Esophagus muscularis mucosa (tissue), 3 donors: ENCODE measurements at regions not wholly inside any gene's neighbourhood (a gene's known extent, or its start where the extent isn't known, plus 50 kb on each side); places are given as distances from the start of the nearest gene placed in this dataset.

Source experiments
- POLR2A ChIP-seq: fragments of 450-650 bp; IDR thresholded peaks from one replicate; pipeline ENCODE4 v1.6.1; 2017; ENCODE audit warnings: antibody characterized with exemption, moderate library complexity, mild to moderate bottlenecking, low read depth
- POLR2AphosphoS5 ChIP-seq, 2 donors: sonication (generic); formaldehyde crosslinking; IDR thresholded peaks; one replicate each; pipeline ENCODE4 v1.6.1; 2017; ENCODE audit warnings: antibody characterized with exemption in 2 of 2
- TF ChIP-seq, protein P1 (sequence below), 3 experiments: fragments of 200-600 bp in 2 of 3; fragments of 450-650 bp in 1 of 3; sonication (generic) in 2 of 3; IDR thresholded peaks; one replicate each; pipeline ENCODE4 v1.5.1; 2017 to 2019; ENCODE audit warnings: antibody characterized with exemption in 3 of 3, mild to moderate bottlenecking in 2 of 3, moderate library complexity in 1 of 3

DNA sequence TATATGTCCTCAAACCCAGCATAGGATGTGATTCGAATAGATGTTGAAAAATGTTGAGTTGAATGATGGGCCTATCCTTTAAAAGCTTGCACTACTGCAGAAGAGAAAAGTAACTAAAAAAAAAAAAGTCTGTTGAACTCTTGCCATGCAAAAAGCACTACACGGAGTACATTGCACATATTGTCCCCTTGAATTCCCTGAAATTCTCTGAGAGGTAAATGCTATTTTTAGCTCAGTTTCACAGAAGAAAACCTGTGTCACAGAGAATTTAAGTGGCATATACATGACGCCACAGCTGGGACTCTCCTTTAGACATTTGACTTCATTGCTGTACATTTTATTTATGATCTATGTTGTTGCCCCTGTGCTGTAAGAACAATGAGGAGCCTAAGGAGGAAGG lies 583.8 kb downstream of the SOX6 start:
- TF ChIP-seq, protein P1, sequence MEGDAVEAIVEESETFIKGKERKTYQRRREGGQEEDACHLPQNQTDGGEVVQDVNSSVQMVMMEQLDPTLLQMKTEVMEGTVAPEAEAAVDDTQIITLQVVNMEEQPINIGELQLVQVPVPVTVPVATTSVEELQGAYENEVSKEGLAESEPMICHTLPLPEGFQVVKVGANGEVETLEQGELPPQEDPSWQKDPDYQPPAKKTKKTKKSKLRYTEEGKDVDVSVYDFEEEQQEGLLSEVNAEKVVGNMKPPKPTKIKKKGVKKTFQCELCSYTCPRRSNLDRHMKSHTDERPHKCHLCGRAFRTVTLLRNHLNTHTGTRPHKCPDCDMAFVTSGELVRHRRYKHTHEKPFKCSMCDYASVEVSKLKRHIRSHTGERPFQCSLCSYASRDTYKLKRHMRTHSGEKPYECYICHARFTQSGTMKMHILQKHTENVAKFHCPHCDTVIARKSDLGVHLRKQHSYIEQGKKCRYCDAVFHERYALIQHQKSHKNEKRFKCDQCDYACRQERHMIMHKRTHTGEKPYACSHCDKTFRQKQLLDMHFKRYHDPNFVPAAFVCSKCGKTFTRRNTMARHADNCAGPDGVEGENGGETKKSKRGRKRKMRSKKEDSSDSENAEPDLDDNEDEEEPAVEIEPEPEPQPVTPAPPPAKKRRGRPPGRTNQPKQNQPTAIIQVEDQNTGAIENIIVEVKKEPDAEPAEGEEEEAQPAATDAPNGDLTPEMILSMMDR (IDR thresholded peaks at IDR 0.05), result no peak
- TF ChIP-seq POLR2AphosphoS5 (IDR thresholded peaks at IDR 0.05) (no peak), POLR2A (no peak)
